ENCODE measurements at regions not wholly inside any gene's neighbourhood (a gene's known extent, or its start where the extent isn't known, plus 50 kb on each side); places are given as distances from the start of the nearest gene placed in this dataset.

DNA sequence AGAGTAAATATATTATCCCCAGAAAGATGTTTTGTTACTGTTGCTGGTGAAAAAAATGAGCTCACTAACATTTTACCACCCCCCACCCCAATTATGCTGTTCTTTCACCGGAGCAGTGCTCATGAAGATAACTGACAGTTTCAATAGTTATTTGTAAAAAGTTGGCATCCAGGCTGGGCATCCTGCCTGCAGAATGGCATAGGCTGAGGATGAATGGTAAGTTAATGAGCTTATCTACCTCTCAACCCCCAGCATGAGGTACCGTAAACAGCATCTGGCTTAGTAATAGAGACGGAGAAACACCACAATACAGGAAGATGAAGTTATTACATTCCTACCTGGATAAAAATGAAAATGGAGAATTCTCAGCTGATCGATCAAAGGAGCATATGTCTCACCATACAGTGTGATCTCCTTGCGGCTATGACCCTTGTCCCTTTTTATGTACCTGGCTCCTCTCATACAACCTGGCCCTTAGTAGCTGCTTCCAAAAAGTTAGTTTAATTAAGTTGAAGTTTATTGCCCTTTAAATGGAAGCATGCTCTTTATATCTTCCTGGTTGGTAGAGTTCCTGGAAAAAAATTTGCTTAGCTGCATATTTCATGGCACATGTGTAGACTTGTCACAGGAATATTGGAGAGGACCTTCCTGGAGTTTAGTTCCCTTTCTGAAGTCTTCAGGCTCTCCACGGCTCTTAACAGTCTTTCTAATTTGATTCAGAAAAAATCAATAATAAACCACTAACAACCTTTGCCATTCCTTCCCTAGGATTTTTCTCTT is 61.2 kb upstream of the MPHOSPH6 start:
- 82% methylated on average over 6 of the region's 6 CpGs for WGBS, 2 donors
- no peak overlapping the region for H3K27ac ChIP-seq
- no peaks in the 10 kb centered on the region for H3K4me1 ChIP-seq
- no peaks in the 10 kb centered on the region for H3K27me3 ChIP-seq
- no peak overlapping the region for H3K4me3 ChIP-seq (replicated peaks in 1 of 3)
- DNase-seq = no peak
- no peaks in the 10 kb centered on the region for H3K36me3 ChIP-seq
- intact Hi-C loops (cut with DNase I) = loop anchor here (5.0 kb wide), 1 partner anchor 344 kb away; no protein-coding TSS in a partner anchor
- TF ChIP-seq, protein P1, sequence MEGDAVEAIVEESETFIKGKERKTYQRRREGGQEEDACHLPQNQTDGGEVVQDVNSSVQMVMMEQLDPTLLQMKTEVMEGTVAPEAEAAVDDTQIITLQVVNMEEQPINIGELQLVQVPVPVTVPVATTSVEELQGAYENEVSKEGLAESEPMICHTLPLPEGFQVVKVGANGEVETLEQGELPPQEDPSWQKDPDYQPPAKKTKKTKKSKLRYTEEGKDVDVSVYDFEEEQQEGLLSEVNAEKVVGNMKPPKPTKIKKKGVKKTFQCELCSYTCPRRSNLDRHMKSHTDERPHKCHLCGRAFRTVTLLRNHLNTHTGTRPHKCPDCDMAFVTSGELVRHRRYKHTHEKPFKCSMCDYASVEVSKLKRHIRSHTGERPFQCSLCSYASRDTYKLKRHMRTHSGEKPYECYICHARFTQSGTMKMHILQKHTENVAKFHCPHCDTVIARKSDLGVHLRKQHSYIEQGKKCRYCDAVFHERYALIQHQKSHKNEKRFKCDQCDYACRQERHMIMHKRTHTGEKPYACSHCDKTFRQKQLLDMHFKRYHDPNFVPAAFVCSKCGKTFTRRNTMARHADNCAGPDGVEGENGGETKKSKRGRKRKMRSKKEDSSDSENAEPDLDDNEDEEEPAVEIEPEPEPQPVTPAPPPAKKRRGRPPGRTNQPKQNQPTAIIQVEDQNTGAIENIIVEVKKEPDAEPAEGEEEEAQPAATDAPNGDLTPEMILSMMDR (IDR thresholded peaks at IDR 0.05) = no peak
- no peak for TF ChIP-seq POLR2A (IDR thresholded peaks at IDR 0.05)
- H3K9me3 ChIP-seq = no peaks in the 10 kb centered on the region

DNA sequence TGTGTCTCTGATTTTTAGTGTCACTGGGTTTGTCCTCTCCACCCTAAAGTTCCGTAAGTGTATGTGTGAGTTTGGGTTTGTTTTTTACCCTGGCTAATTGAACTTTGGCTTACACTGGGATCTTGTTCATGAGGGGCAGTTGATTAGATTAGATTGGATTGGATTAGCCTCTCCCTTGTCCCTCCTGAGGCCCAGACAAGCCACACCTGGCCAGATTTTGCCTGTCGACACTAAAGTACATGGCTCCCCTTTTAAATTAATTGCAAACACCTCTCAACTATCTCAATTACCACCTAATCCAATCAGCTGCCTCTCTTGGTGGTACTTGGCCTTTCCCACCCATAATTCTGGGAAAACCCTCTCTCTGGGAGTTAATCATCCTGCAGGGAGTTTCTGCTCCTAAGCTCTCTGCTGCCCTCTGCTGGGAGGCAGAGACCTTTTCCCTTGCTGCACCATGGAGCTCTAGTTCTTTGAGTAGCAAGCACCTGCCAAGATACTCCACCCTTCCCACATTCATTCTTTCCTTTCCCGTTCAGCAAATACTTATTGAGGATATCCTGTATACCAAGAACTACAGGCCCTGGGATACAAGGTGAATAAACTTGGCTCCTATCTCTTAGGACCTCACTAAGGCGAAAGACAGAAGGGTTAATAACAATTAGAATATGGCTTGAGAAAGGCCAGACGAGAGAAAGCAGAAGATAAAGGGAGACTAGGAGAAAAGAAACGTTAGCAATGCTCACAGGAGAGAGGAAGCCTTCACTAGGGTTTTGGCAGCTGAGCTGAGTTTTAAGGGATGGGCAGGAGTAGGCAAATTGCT is 60.0 kb upstream of the MPHOSPH6 start:
- DNase-seq = peak; percentile 54 to 71
- H3K27me3 ChIP-seq = no peaks in the 10 kb centered on the region
- TF ChIP-seq POLR2A (IDR thresholded peaks at IDR 0.05) = no peak
- TF ChIP-seq, protein P1 (IDR thresholded peaks at IDR 0.05) = peak; percentile 60 to 81 (median 62)
- H3K36me3 ChIP-seq = no peaks in the 10 kb centered on the region
- intact Hi-C loops (cut with DNase I) = loop anchor here (5.0 kb wide), 1 partner anchor 343 kb away; no protein-coding TSS in a partner anchor
- H3K9me3 ChIP-seq = no peaks in the 10 kb centered on the region
- no peaks in the 10 kb centered on the region for H3K4me1 ChIP-seq
- no peak overlapping the region for H3K27ac ChIP-seq
- no peak overlapping the region for H3K4me3 ChIP-seq (replicated peaks in 1 of 3)
- 44 to 45% methylated on average over 6 of the region's 6 CpGs for WGBS, 2 donors

DNA sequence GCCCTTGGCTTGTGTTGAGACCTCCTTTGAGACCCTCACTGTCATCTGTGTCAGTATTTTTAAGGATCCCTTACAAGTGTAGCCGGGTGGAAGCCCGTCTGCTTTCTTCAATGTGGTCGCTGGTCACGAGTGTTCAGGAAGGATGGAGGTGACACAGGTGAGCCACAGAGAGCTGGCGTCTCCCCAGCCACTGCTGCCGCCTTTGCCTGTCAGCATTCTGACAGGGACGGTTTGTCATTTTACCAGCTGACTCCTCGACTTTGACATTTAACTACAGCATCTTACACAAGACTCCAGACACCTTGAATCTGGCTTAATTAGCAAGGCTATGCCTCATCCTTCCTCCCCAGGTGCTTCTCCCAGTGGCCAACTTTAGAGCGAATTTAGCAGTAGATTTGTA is 56.3 kb upstream of the MPHOSPH6 start:
- H3K4me1 ChIP-seq = no peaks in the 10 kb centered on the region
- DNase-seq = no peak
- H3K36me3 ChIP-seq = no peaks in the 10 kb centered on the region
- no peak overlapping the region for H3K27ac ChIP-seq
- TF ChIP-seq POLR2A (IDR thresholded peaks at IDR 0.05) = no peak
- TF ChIP-seq, protein P1 (IDR thresholded peaks at IDR 0.05) = no peak
- H3K4me3 ChIP-seq (replicated peaks in 1 of 3) = no peak overlapping the region
- WGBS, 2 donors = 58 to 60% methylated on average over 9 of the region's 9 CpGs
- intact Hi-C loops (cut with DNase I) = no loop called here
- H3K27me3 ChIP-seq = no peaks in the 10 kb centered on the region
- no peaks in the 10 kb centered on the region for H3K9me3 ChIP-seq

DNA sequence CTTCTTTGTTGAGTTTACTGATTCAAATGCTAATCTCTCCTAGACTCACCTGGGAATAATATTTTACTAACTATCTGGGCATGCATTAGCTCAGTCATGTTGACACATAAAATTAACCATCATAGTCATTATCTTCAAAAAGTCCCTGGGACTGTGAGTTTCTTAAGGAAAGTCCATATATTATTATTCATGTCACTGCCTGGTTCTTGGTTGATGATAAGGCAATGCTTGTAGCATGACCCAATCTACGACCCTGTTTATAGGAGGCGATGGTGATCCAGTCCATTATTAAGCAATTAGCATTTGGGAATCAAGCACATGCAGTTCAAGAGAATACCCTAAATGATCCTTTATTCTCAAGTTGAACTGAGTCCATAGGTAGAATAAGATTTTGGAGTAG is 54.8 kb upstream of the MPHOSPH6 start:
- Histone ChIP-seq H3K36me3 (no peaks in the 10 kb centered on the region), H3K4me1 (no peaks in the 10 kb centered on the region), H3K27ac (no peak overlapping the region), H3K9me3 (no peaks in the 10 kb centered on the region), H3K4me3 (replicated peaks in 1 of 3) (no peak overlapping the region), H3K27me3 (no peaks in the 10 kb centered on the region)
- DNase-seq = no peak
- intact Hi-C loops (cut with DNase I) = no loop called here
- 94 to 98% methylated on average over 2 of the region's 2 CpGs for WGBS, 2 donors
- TF ChIP-seq, protein P1 (IDR thresholded peaks at IDR 0.05) = no peak
- TF ChIP-seq POLR2A (IDR thresholded peaks at IDR 0.05) = no peak

DNA sequence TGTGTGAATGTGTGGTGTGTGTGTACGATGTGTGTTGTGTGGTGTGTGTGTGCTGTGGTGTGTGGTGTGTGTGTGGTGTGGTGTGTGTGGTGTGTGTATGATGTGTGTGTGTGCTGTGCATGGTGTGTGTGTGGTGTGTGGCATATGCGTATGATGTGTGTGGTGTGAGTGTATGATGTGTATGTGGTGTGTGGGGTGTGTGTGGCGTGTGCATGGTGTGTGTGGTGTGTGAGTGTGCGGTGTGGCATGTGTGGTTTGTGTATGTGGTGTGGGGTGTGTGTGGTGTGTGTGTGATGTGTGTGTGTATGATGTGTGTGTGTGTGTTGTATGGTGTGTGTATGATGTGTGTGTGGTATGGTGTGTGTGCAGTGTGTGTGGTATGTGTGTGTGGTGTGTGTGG is 50.5 kb upstream of the MPHOSPH6 start:
- Histone ChIP-seq H3K4me1 (no peaks in the 10 kb centered on the region), H3K4me3 (replicated peaks in 1 of 3) (no peak overlapping the region), H3K9me3 (no peaks in the 10 kb centered on the region), H3K27ac (no peak overlapping the region), H3K36me3 (no peaks in the 10 kb centered on the region), H3K27me3 (no peaks in the 10 kb centered on the region)
- intact Hi-C loops (cut with DNase I) = no loop called here
- 94 to 95% methylated on average over 4 of the region's 4 CpGs for WGBS, 2 donors
- DNase-seq = no peak
- TF ChIP-seq, protein P1 (IDR thresholded peaks at IDR 0.05) = no peak
- TF ChIP-seq POLR2A (IDR thresholded peaks at IDR 0.05) = no peak
